Right atrium auricular region (tissue), 2 donors: ENCODE measurements at regions not wholly inside any gene's neighbourhood (a gene's known extent, or its start where the extent isn't known, plus 50 kb on each side); places are given as distances from the start of the nearest gene placed in this dataset.

Source experiments
- DNase-seq: peaks from one replicate; pipeline ENCODE4 v3.0.0-alpha.2; 2019; ENCODE audit warnings: low spot score
- H3K27ac ChIP-seq, 2 donors: fragments of 200-600 bp; sonication (generic); 1 replicate in 1 of 2; 2 replicates in 1 of 2; pipeline ENCODE4 v1.5.1; 2016 to 2019
- H3K27me3 ChIP-seq, 2 donors: fragments of 200-600 bp; sonication (generic); one replicate each; pipeline versions ENCODE4 v1.5.1 to v1.6.0; 2017 to 2019
- H3K36me3 ChIP-seq: fragments of 200-600 bp; sonication (generic); one replicate; pipeline ENCODE4 v1.5.1; 2016
- H3K4me1 ChIP-seq, 2 donors: fragments of 200-600 bp; sonication (generic); one replicate each; pipeline versions ENCODE4 v1.5.1 to v1.6.0; 2017 to 2019
- H3K4me3 ChIP-seq, 2 donors: fragments of 200-600 bp; sonication (generic); 1 replicate in 1 of 2; 2 replicates in 1 of 2; pipeline ENCODE4 v1.5.1; 2017 to 2019; ENCODE audit warnings: mild to moderate bottlenecking in 1 of 2, moderate library complexity in 1 of 2
- H3K9me3 ChIP-seq, 2 donors: fragments of 200-600 bp; sonication (generic); one replicate each; pipeline ENCODE4 v1.5.1; 2019
- CTCF ChIP-seq, 2 donors: fragments of 200-600 bp; sonication (generic); IDR thresholded peaks; one replicate each; pipeline ENCODE4 v1.5.1; 2019; ENCODE audit warnings: antibody characterized with exemption in 2 of 2

GRCh38 chr9:115694014-115694413, 459.6 kb upstream of the PAPPA start:
- H3K4me3 ChIP-seq = no peak overlapping the region
- no peaks in the 10 kb centered on the region for H3K36me3 ChIP-seq
- no peak overlapping the region for H3K27ac ChIP-seq
- H3K9me3 ChIP-seq = no peaks in the 10 kb centered on the region
- peaks cover 0 to 5% of the 10 kb centered on the region in 2 donors for H3K4me1 ChIP-seq
- H3K27me3 ChIP-seq = no peaks in the 10 kb centered on the region
- no peak for DNase-seq
- peak in 1 of 2 donors; percentile 42 for TF ChIP-seq CTCF (IDR thresholded peaks at IDR 0.05)

- Histone ChIP-seq H3K9me3 (no peaks in the 10 kb centered on the region), H3K27me3 (no peaks in the 10 kb centered on the region), H3K36me3 (no peaks in the 10 kb centered on the region), H3K27ac (no peak overlapping the region), H3K4me1 (peaks cover 0 to 5% of the 10 kb centered on the region in 2 donors), H3K4me3 (no peak overlapping the region)
- no peak for DNase-seq
- TF ChIP-seq CTCF (IDR thresholded peaks at IDR 0.05) = no peak
Observed at GRCh38 chr9:115694991-115695390, 458.6 kb upstream of the PAPPA start.

- H3K36me3 ChIP-seq = no peaks in the 10 kb centered on the region
- no peak for DNase-seq
- no peak overlapping the region for H3K4me3 ChIP-seq
- H3K27me3 ChIP-seq = no peaks in the 10 kb centered on the region
- no peaks in the 10 kb centered on the region for H3K9me3 ChIP-seq
- H3K27ac ChIP-seq = no peak overlapping the region
- no peaks in the 10 kb centered on the region for H3K4me1 ChIP-seq
- TF ChIP-seq CTCF (IDR thresholded peaks at IDR 0.05) = no peak
Observed at GRCh38 chr9:115712981-115713380, 440.6 kb upstream of the PAPPA start.

GRCh38 chr9:115715666-115716065, 437.9 kb upstream of the PAPPA start:
- TF ChIP-seq CTCF (IDR thresholded peaks at IDR 0.05) = no peak
- Histone ChIP-seq H3K27me3 (no peaks in the 10 kb centered on the region), H3K9me3 (no peaks in the 10 kb centered on the region), H3K4me3 (no peak overlapping the region), H3K4me1 (no peaks in the 10 kb centered on the region), H3K36me3 (no peaks in the 10 kb centered on the region), H3K27ac (no peak overlapping the region)
- DNase-seq = no peak

- Histone ChIP-seq H3K9me3 (no peaks in the 10 kb centered on the region), H3K4me1 (no peaks in the 10 kb centered on the region), H3K27ac (no peak overlapping the region), H3K27me3 (no peaks in the 10 kb centered on the region), H3K36me3 (no peaks in the 10 kb centered on the region), H3K4me3 (no peak overlapping the region)
- DNase-seq = no peak
- no peak for TF ChIP-seq CTCF (IDR thresholded peaks at IDR 0.05)
Observed at GRCh38 chr9:115717298-115717697, 436.3 kb upstream of the PAPPA start.

GRCh38 chr9:115717711-115718173, 435.8 kb upstream of the PAPPA start:
- Histone ChIP-seq H3K27me3 (no peaks in the 10 kb centered on the region), H3K9me3 (no peaks in the 10 kb centered on the region), H3K36me3 (no peaks in the 10 kb centered on the region), H3K4me1 (no peaks in the 10 kb centered on the region), H3K27ac (no peak overlapping the region), H3K4me3 (no peak overlapping the region)
- no peak for TF ChIP-seq CTCF (IDR thresholded peaks at IDR 0.05)
- DNase-seq = no peak
